Stimulated activated CD4-positive, alpha-beta T cell treated with anti-CD3 and anti-CD28 coated beads, Interleukin-1b, Interleukin-23, amount 100 ng/mL, for 1 hour (primary cell): ENCODE measurements at regions not wholly inside any gene's neighbourhood (a gene's known extent, or its start where the extent isn't known, plus 50 kb on each side); places are given as distances from the start of the nearest gene placed in this dataset.

Source experiments
- DNase-seq, 2 donors: peaks; one replicate each; pipeline ENCODE4 v3.0.0-alpha.2; 2020; ENCODE audit warnings: low read depth in 2 of 2

DNA sequence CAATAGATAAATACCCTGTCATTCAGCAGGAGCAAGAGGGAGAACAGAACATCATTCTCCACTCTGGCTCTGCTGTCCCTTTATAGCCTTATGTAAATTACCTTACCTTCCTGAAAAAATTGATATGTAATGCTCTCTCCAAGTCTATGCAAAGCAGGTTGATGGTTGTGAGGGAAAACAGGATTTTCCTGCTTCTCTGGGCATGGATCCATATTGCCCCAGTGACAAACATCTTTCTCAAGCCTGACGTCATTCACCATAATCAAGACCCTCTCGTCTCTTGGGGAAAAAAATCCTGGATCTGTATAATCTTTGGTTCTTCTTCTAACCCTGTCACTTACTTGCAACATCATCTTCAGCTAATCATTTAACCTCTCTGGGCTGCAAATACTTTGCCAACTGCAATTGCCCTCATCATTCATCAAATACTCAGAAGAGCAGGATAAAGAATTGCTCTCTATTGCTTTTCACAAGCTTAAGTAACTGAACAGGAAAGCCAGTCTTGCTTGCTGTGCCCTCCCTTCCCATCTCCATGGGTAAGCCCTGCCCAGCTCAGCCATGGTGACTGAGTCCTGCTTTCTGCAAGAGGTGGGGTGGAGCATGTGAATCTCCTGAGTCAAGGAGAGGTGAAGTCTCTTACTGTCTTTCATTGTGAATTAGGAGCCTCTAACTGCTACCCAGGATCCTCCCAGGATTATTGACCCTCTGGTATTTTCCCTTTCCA is 123.7 kb upstream of the KLF7 start:
- no peak for DNase-seq

DNA sequence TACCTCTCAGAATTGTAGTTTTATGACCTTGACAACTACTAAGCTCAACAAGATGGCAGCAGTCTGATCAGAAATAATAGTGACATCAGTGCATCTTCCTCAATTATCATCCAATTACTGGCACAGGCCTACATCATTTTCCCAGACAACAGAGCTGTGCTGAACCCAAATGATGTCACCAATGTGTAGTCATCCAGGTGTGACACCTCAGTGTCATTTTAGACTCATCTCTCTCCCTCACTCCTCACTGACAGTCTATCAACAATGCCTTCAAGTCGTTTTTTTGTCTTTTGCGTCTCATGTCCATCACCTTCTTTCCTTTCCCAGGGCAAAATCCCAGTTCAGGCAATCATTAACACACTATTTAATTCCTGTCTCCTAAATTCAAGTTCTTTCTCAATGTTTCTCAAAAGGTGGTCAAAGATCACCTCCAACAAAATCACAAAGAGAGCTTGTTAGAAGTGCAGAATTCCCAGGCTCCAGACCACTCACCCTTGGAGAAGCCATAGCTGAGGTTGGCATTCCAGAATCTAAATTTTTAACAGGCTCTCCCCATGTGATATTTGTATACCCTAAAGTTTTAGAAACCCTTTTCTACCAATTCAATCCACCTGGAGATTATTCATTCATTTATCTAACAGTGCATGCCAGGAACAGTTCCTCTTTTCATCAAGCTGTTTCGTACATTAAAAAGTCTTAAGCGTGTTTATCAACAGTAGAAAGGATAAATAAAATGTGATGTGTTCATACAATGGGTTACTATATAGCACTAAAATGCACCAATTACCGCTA is 125.3 kb upstream of the KLF7 start:
- DNase-seq: no peak

DNA sequence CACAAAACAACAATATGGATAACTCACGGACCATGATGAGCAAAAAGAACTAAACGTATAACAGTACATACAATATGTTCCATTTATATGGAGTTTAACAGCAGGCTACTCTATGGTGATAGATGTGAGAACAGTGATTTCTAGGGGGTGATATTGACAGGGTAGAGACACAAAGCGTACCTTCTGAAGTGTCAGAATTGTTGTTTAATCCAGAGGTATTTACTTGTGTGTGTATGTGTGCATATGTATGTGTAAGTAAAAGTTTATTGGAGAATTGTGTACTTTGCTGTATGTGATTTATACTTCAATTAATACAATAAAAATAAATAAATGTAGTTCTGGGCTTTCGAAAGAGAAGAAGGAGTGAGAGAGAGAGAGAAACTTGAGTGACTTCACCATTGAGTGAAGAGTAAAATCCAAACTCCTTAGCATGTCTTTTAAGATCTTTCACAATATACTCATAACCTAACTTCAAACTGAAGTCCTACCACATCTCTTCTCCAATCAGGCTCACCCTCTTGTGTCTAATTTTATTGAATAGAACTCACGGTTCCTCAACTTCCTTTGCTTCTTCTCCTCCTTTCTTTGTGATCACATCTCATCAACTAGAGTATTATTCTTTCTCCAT is 126.0 kb upstream of the KLF7 start:
- no peak for DNase-seq

DNA sequence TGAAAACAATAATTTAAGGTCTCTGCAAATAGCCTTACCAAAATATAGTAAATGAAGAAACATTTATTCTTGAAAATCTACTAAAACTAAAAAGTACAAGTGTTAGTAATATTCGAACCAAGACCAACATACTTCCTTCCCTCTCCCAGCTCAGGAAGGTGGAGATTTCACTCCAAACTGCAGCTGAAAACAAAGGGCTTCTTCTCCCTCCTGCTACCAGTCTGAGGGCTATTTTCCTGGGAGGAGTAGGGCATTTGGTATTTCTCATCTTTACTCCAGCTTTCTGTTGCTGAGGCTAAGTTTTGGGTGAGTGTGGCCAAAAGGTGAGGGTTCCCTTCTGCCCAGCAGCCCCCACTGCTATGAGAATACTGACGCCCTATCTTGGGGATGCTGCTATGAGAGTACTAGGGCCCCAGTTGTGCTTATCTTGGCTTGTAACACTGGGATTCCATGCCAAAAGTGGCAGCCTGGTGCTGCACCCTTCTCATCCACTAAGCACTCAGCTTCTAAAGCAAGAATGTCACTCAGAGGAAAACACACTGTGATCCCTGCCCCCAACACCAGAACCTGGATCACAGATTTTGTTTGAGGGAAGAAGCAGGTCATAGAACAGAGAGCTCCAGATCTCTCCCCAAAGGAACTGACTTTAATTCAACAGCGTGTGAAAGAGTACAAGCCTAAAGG is 130.7 kb upstream of the KLF7 start:
- DNase-seq: no peak

DNA sequence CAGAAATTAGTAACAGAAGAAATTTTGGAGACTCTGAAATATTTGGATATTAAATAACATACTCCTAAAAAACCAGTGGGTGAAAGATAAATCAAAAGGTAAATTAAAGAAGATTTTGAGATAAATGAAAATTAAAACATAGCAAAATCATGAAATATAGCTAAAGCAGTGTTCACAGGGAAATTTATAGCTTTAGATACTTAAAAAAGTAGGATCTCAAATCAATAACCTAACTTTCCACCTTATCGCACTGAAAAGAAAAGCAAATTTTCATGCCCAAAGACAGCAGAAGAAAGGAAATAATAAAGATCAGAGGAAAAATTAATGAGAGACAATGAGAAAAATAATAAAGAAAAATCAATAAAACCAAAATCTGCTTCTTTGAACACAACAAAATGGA is 135.1 kb upstream of the KLF7 start:
- DNase-seq: no peak

DNA sequence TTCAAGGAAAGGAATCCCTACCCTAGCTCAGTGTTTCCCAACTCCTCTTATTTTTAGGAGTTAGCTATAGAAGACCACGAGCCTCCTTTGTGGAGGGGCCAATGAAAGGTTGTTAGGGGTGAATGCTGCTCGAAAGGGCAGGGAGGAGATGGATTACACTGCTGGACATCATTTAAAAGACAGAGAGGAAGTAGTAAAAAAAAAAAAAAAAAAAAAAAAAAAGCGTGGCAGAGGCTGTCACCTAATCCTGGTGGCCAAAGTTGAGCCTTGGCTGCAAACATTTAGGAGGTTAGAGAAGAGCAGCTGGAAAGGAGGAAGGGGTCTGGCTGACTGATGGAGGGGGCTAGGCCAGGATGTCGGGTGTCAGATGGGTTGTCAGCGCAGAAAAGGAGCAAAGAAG is 139.0 kb upstream of the KLF7 start:
- no peak for DNase-seq

DNA sequence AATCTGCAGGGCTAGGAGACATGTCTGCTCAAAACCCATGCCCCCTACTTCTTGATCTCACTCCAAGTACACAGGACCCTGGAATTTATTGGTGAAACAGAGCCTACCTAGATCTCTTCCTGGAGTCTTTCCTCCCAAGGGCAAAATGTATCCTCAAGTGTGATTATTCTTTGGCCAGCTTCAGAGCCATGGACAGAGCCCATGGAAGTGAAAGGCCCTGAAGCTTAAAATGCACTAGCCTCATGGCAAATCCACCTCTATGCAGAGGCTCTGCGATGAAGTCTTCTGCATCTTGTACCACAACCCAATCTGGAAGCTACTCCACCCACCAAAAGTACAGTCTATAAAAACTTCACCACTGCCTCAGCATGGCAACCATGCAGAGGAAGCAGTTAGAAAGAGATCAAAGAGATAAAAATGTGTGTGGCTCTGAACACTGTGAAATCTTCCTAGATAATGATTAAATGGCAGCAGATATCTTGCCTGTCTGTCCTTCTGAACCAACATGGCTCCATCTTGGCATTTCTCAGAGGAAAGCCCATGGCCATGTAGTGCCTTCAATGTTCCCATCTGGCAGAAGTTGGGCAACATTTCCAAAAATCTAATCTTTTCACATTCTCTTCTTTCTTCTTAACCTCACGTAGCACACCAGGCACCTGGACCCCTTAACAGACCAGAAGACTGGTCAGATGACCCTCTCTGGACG is 142.9 kb upstream of the KLF7 start:
- no peak for DNase-seq

DNA sequence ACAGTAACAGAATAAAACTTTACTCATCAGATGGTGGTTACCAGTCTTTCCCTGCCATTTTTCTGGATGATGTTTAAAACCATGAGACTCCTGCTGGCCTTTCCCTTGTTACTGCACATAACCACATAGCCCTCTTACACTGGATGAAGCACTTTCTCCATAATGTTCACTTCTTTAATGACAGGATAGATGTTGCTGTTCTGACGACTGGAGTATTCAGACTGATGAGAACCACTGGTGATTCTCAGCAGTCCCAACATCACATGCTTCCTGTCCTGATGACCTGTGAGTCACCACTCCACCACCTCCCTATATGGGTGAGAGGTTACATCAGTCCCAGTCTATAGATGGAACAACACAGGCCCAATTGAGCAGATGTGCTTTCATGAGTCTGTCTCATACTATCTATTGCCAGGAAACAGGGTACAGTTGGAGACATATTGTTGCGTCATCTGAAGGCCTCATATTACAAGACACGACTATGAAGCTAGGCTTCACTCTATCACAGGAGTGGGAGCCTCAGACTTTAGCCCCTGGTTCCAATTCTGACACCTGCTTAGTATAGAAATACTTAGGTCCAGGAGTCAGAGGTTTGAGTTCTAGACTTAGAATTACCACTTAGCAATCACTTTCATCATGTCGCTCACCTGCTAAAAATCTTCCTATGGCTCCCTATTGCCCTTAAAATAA is 145.7 kb upstream of the KLF7 start:
- no peak for DNase-seq

DNA sequence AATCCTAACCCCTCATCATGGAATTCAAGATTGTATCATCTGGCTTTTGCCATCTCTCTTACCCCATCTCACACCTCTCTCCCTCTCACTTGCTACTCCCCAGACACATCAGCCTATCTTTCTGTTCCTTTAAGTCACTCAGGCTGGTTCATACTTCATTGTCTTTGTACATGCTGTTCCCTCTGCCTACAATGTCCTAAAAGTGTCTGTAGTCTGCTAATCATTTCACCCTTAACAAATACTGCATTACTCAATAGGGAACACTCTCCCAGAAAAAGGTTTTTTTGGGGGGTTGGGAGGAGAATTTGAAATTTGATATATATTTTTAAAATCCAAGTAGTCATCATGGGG is 146.2 kb upstream of the KLF7 start:
- DNase-seq: no peak

DNA sequence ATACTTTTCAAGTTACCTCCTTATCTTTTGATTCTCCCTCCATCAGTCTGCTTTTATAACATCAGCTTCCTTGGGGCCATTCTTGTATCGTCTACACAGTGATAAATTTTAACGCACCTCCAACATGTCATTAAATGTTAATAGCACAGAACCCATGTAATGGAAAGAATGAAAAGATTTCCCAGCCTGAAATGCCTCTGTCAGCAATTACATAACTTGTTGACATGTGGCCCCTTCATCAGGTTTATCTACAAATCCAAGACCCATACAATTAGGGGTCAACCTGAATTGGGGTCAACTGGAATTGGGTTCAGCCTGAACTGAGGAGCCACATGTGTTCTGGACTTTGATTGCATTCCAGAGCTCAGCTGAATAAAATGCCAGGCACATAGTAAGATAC is 148.2 kb upstream of the KLF7 start:
- DNase-seq: no peak

DNA sequence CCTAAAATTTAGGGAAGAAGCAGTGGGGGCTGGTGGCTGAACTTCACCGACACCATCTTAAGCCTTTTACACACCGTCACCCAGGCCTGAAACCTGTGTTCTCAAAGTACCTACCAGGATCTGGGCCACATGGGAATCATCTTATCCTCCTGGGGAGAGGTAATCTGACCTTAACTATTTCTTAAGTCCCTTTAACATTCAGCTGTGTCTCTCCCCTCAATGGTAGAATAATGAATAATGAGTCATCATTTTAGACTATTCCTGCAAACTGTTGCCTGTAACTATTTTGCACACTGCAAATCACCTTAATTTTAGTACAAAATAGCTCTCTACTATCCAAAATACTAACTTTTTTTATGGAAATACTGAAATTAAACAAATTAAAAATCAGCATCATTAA is 149.4 kb upstream of the KLF7 start:
- no peak for DNase-seq

DNA sequence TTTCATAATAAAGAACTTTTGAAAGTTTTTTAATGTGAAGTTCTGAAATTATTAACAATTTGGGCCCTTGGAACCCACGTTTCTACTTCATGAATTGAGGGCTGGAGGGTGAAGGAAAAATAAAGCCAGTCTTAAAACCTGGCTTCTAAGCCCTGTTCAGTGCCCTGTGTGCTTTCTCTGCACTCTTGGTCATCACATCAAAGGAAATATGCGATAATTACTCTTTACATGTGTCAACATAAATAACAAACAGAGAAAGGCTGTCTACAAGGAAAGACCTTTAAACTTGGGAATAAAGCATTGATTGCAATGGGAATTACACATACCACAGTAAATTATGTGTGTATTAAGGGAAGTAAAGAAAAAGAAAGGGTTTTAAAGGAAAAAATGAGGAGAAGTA is 150.7 kb upstream of the KLF7 start:
- no peak for DNase-seq

DNA sequence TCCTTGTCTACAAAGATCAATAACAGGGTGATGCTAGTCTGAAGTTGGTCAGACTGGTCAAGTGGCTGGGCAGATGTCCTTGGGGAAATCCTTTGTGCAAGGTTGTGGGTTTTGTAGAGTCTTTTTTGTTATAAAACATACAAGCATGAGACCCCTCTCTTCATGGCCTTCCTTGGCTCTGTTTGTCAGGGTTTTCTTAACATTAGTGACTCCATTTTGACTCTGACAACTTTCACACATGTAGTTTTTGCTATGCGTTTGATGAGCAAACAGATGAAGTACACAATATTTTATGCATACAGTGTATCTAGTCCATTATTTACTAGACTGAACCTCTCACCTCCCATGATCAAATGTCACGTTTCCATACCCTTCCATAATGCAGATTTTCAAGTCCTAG is 151.2 kb upstream of the KLF7 start:
- no peak for DNase-seq

DNA sequence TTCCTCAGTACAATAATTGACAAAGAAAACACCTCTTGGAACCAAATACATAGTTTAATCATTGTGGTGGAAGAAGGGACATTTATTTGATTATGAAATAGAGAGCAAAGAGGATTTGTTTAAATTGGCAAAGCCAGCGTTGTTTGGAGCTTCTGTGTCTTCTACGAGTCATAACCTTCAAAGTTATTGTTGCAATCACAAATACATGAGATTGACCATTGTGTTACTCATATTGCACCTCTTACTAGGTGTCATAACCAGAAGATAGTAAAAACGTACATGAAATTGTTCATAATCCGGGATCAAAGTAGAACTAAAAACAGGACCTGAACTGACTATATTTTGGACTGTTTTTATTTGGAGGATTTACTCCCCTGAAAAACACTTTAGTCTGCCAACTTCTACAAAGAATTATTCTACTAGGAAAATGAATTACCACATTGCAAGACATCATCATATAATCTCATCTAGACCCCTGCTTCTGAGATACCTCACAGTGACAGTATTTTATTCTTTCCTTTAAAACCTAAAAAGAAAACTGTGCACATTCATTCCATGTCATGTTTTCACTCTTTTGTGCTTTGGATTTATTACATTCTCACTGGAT is 151.7 kb upstream of the KLF7 start:
- DNase-seq: no peak

DNA sequence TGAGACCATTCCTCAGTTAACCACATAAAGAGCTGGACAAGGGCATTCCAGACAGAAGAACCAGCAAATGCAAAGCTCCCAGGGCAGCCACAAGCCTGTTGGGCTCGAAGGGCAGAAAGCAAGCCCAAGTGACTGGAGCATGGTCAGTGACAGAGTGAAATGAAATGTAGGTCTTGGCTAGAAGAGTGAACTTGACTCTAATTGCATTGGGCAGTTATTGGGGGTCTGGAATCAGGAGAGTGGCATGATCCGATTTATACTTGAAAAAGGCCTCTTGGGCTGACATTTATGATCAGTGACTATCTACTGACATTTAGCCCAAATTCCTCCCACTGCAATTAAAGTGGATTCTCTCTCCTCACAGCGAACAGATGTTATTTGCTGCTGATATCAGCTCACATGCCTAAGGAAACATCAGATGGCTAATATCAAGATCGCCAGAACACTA is 152.5 kb upstream of the KLF7 start:
- no peak for DNase-seq

DNA sequence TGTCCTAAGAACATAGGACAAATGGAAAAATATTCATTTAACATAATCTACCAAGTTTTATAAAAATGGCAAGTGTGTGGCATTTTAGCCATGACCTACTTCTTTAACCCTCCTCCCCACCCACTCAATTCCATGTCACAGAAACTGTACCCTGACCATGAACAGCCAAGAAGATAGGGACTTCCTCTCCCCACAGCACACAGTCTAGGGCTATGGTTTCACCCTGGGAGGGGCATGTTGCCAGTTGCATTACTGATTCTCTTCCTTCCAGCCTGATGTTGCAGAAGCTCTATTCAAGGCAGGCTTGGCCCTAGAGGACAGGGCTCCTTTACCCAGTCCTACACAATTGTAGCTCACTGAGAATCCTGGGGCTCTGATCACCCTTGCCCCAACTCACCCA is 153.6 kb upstream of the KLF7 start:
- DNase-seq: no peak

DNA sequence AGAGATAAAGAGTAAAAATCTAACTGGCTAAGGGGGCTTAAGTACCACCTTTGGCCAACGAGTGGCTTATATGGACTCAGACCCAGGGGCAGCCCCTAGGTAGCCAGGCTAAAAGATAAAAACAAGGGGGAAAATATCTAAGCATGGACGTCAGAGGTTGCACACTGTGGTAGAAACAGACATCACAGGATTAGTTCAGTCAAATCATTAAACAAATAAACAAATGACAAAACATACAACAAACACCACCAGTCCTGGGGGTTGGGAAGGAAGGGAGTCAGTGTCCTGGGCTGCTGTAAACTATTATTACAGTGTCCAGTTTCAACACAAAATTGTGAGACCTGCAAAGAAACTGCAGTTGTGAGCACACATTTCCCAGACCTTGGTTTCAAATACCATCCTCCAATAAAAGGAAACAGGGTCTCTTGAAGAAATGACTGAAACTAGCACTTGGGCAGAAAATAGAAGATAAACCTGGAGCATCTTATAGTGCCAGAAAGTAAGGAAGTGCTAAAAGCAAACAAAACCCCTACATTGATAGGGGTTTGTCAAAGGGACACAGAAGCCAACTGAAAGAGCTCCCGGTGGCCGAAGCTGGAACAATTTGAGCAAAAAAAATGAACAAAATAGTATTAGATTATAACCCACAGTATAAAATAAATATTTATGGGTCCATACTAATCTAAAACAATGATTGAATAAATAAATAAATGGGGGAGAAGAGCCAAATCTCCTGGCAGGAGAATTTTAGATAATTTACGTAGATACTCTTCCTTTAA is 154.8 kb upstream of the KLF7 start:
- no peak for DNase-seq

DNA sequence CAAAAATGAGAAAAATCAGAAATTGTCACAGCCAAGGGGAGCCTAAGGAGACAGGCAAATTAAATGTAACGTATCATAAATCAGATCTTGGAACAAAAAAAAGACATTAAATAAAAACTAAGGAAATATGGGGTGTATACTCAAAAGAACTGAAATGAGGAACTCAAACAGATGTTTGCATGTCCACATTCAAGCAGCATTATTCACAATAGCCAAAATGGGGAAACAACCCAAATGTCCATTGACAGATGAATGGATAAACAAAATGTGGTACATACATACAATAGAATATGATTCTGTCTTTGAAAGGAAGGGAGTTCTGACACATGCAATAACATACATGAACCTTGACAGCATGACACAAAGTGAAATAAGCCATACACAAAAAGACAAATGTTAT is 155.8 kb upstream of the KLF7 start:
- no peak for DNase-seq

DNA sequence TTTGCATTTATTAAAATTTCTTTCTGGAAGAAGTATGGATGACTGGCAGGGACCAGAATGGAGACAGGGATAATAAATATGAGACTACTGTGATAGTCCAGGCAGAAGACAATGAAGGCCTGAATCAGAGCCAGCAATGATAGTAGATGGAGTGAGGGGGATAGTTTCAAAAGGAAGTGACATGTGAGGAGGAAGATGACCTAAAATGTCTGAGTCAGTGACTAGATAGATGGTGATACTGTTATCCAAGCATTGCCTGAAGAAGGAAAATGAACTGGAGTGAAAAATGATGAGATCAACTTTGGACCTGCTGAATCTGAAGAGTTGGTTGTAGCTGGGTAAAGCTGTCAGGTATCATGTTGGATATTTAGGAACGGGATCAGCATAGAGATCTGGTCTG is 158.3 kb upstream of the KLF7 start:
- no peak for DNase-seq

DNA sequence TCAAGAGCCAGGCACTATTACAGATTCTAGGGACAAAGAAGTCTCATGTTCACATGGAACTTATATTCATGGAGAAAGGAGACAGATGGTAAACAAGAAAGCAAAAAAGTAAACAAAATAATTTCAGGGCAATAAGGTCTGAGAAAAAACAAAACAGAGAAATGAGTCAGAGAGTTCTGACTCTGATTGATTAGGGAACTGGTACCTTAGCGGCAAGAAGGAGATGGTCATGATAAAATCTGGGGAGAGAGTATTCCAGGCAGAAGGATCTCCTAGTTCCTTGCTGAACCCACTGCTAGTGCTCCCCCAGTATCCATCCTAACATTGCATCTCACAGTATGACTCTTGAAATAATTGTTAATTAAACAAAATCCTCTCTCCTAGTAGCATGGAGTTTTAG is 161.8 kb upstream of the KLF7 start:
- DNase-seq: no peak
